Coronary artery (tissue), 2 donors: ENCODE measurements at regions not wholly inside any gene's neighbourhood (a gene's known extent, or its start where the extent isn't known, plus 50 kb on each side); places are given as distances from the start of the nearest gene placed in this dataset.

Experiments
- DNase-seq: peaks from one replicate; pipeline ENCODE4 v3.0.0-alpha.2; 2017; ENCODE audit warnings: low spot score
- H3K27ac ChIP-seq, 2 donors: fragments of 200-600 bp; sonication (generic); one replicate each; pipeline ENCODE4 v1.5.1; 2016 to 2019
- H3K4me3 ChIP-seq: fragments of 200-600 bp; sonication (generic); 2 replicates; pipeline ENCODE4 v1.5.1; 2016; ENCODE audit warnings: mild to moderate bottlenecking, moderate library complexity
- TF ChIP-seq, protein P1 (sequence below): fragments of 200-600 bp; sonication (generic); IDR thresholded peaks from one replicate; pipeline ENCODE4 v1.5.1; 2019; ENCODE audit warnings: antibody characterized with exemption

DNA sequence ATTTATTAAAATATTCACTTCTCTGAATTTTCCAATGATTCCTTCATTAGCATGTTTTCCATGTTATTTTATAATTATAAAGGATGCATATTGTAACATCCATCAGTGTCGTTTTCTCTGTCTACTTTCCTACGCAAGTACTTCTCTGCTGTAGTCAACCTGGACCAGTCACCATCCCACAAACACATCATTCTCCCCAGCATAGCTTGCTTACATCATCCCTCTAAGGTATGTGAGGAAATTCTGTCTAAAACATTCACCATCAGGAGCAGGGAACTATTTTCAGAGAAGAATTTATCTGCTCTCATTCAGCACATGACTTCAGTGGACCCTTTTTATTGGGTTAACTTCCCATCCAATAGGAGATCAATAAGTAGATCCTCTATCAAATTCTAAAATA lies 806.1 kb upstream of the ARGLU1 start:
- TF ChIP-seq, protein P1, sequence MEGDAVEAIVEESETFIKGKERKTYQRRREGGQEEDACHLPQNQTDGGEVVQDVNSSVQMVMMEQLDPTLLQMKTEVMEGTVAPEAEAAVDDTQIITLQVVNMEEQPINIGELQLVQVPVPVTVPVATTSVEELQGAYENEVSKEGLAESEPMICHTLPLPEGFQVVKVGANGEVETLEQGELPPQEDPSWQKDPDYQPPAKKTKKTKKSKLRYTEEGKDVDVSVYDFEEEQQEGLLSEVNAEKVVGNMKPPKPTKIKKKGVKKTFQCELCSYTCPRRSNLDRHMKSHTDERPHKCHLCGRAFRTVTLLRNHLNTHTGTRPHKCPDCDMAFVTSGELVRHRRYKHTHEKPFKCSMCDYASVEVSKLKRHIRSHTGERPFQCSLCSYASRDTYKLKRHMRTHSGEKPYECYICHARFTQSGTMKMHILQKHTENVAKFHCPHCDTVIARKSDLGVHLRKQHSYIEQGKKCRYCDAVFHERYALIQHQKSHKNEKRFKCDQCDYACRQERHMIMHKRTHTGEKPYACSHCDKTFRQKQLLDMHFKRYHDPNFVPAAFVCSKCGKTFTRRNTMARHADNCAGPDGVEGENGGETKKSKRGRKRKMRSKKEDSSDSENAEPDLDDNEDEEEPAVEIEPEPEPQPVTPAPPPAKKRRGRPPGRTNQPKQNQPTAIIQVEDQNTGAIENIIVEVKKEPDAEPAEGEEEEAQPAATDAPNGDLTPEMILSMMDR = no peak
- Histone ChIP-seq H3K4me3 (no peak overlapping the region), H3K27ac (no peak overlapping the region)
- no peak for DNase-seq

DNA sequence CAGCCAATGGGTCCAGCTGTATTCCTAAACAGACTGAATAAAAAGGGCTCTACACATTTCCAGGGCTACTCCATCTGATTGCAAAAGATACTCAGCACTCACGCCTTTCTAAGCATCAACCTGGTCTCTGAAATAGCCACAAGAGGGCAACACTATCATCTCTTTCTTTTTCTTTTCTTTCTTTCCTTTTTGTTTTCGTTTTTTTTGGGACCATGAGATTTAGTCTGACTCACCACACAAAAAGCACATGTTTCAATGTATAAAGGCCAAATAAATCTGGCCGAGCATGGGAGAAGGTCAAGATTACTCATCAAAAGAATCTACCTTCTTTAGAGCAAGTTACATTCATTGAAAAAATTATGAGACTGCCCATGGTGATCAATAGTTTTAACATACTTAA lies 805.6 kb upstream of the ARGLU1 start:
- Histone ChIP-seq H3K4me3 (no peak overlapping the region), H3K27ac (no peak overlapping the region)
- DNase-seq = no peak
- TF ChIP-seq, protein P1 = peak; percentile 43

DNA sequence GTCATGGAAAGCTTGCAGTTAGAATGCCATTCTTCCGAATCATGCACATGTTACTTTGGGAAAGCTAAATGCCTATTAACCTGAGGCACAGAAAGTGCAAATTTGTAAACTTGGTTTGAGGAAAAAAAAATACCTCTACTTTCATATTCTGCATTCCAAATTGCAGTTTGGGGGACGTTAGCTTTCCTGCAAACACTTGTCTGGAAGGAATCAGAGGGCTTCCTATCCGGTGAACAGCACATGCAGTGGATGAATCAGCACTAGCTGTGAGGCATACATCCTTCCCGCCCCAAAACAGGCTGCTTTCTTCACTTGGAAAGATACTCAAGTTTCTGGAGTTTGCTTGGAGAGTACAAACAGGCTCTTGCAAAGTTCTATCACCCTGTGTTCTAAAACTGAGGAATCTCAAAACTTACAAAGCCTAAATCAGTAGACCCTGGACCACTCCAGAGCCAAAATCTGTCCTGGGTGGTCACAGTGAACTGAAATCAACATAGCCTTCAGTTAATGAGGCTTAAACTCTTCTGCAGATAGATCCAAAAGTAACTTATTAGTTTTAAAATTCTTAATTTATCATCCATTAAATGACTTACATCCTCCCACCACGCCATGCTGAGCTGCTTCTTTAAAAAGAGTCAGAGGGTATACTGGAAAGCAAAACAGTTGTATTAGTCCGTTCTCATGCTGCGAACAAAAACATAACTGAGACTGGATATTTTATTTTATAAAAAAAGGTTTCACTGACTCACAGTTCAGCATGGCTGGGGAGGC lies 802.3 kb upstream of the ARGLU1 start:
- no peak for DNase-seq
- Histone ChIP-seq H3K4me3 (no peak overlapping the region), H3K27ac (no peak overlapping the region)
- TF ChIP-seq, protein P1 = no peak

DNA sequence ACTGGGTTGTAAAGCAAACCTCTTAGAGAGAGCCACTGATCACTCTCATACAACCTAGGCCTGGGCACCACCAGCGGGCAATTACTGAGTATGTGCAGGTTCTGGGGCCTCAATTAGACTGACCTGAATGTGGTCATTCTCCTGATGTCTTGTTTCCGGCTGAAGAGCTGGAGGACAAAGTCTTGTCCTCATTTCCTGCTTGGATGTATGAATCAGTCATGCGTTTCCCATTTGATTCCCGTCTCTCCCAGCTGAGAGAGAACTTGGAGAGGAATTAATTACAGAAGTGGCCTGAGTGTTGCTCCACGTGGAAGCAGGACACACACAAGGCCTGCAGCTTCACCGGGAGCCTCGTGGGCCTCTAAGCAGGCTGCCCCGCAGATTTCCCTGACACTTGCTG lies 799.3 kb upstream of the ARGLU1 start:
- no peak overlapping the region for H3K27ac ChIP-seq
- no peak for DNase-seq
- no peak overlapping the region for H3K4me3 ChIP-seq
- TF ChIP-seq, protein P1 = no peak

DNA sequence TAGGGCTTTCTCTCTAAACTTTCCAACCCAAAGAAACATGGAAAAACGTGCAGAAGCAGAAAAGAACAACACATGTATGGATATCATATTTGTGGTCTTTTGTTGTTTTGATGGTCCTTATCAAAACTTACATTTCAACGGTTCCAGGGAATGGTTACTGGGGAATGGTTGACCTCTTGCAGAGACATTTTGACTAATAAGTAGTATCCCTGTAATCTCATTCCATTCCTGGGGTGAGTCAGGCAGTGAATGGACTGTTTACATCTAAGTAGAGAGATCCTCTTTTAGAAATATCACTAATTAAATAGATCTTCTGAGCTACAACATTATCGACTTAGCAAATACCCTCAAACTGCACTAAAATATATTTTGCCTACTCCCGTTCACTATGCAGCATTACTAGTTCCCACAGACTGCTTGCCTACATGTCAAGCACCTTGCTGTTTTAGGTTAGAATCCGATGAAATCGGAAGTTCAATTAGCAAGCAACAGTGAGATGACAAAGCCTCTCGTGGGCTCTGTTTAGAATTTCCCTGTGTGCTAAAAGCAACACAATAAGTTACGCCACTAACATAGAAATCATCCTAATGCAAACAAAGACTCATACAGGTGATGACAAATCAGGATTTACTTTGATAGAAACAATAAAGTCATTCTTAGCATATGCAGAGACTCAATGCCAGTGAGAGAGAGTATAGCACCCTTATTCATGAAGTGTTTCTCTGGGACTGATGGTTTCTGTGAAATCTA lies 797.7 kb upstream of the ARGLU1 start:
- DNase-seq = no peak
- no peak overlapping the region for H3K27ac ChIP-seq
- TF ChIP-seq, protein P1 = no peak
- H3K4me3 ChIP-seq = no peak overlapping the region

DNA sequence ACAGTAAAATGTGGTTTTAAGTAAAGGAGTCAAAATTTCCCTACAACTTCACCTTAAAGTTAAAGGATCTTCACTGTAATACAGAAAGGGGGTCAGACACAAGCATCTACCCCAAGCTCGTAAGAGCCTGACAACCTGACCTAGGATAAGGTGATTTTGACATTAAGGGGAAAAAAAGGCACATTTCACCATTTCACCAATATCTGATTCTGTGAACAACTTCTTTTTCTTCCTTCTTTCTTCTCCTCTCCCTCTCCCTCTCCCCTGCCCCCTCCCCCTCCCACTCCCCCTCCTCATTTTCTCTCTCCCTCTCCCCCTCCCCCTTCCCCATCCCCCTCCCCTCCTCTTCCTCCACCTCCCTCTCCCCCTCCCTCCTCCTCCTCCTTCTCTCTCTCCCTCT lies 796.7 kb upstream of the ARGLU1 start:
- no peak for DNase-seq
- no peak overlapping the region for H3K4me3 ChIP-seq
- no peak overlapping the region for H3K27ac ChIP-seq
- TF ChIP-seq, protein P1 = no peak

DNA sequence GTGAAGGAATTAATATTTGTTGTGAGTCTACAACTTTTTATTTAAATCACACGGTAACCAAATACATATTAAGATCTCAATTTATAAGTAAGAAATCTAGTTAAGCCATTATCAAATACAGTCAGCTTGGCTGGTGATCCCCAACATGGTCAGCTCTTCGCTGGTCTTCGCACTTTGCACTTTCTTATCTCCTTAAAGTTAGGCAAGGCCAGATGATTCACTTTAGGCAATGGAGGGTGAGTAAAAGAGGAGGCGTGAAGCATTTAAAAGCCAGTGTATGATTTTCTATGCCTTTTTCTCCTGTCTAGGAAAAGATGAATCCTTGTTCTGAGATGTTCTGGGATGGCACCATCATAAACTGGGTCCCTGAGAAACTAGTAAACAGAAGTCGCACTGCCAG lies 793.7 kb upstream of the ARGLU1 start:
- no peak for DNase-seq
- no peak overlapping the region for H3K27ac ChIP-seq
- TF ChIP-seq, protein P1 = no peak
- H3K4me3 ChIP-seq = no peak overlapping the region
